HG03066 (cell line): ENCODE measurements at regions not wholly inside any gene's neighbourhood (a gene's known extent, or its start where the extent isn't known, plus 50 kb on each side); places are given as distances from the start of the nearest gene placed in this dataset.

ENCODE experiments used
- ATAC-seq: cut with Tn5 transposase; IDR thresholded peaks from one replicate; pipeline ENCODE4 v1.9.1; 2021; ENCODE audit warnings: low read depth; ENCODE audit not compliant: unreplicated experiment

- no peak for ATAC-seq
Observed at GRCh38 chr16:65789161-65789945, 577.1 kb upstream of the CDH5 start.

GRCh38 chr16:65788434-65789140 lies 577.9 kb upstream of the CDH5 start:
- no peak for ATAC-seq

- ATAC-seq = no peak
Observed at GRCh38 chr16:65787921-65788320, 578.6 kb upstream of the CDH5 start.

GRCh38 chr16:65786916-65787315 lies 579.6 kb upstream of the CDH5 start:
- no peak for ATAC-seq

GRCh38 chr16:65783709-65784474 lies 582.6 kb upstream of the CDH5 start:
- ATAC-seq = no peak

- no peak for ATAC-seq
Observed at GRCh38 chr16:65782611-65783600, 583.6 kb upstream of the CDH5 start.

- ATAC-seq = no peak
Observed at GRCh38 chr16:65781855-65782254, 584.6 kb upstream of the CDH5 start.

GRCh38 chr16:65781363-65781762 lies 585.1 kb upstream of the CDH5 start:
- ATAC-seq = no peak

GRCh38 chr16:65779201-65779600 lies 587.3 kb upstream of the CDH5 start:
- no peak for ATAC-seq

- no peak for ATAC-seq
Observed at GRCh38 chr16:65776639-65777183, 589.8 kb upstream of the CDH5 start.

GRCh38 chr16:65775829-65776228 lies 590.7 kb upstream of the CDH5 start:
- no peak for ATAC-seq

GRCh38 chr16:65774350-65774749 lies 592.1 kb upstream of the CDH5 start:
- no peak for ATAC-seq

- ATAC-seq = no peak
Observed at GRCh38 chr16:65773301-65773874, 593.1 kb upstream of the CDH5 start.

GRCh38 chr16:65772134-65772732 lies 594.3 kb upstream of the CDH5 start:
- no peak for ATAC-seq

- no peak for ATAC-seq
Observed at GRCh38 chr16:65771707-65772106, 594.8 kb upstream of the CDH5 start.

GRCh38 chr16:65770752-65771151 lies 595.7 kb upstream of the CDH5 start:
- ATAC-seq = no peak

GRCh38 chr16:65769776-65770438 lies 596.6 kb upstream of the CDH5 start:
- no peak for ATAC-seq

- ATAC-seq = no peak
Observed at GRCh38 chr16:65769055-65769465, 597.4 kb upstream of the CDH5 start.

- ATAC-seq = no peak
Observed at GRCh38 chr16:65767125-65767524, 599.4 kb upstream of the CDH5 start.
